Middle frontal gyrus (tissue), 1 donor: ENCODE measurements at regions not wholly inside any gene's neighbourhood (a gene's known extent, or its start where the extent isn't known, plus 50 kb on each side); places are given as distances from the start of the nearest gene placed in this dataset.

Source experiments
- DNase-seq: peaks from one replicate; pipeline ENCODE4 v3.0.0-alpha.2; 2015; ENCODE audit warnings: low spot score; ENCODE audit errors: extremely low spot score

DNA sequence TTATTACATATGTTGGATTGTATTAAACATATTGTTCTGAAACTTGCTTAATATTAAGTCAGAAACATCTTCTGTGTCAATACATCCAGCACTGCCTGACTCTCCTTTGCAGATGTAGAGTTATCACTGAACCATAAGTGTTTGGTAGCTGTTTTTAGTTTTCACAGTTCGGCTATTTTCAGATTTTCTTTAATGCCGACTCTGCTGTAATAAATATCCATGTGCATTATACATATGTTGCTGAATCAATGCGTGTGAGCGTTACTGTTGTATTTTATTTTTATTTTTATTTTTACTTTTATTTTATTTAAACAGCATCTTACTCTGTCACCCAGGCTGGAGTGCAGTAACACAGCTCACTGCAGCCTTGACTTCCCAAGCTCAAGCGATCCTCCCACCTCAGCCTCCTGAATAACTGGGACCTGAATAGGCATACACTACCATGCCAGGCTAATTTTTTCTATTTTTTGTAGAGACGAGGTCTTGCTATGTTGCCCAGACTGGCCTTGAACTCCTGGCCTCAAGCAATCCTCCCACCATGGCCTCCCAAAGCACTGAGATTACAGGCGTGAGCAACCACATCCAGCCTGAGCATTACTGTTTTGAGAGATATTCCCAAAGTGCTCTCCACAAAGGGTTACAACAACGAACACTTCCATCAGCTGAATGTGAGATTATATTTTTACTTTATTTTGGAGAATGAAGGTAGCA, 50.7 kb upstream of the NOCT start:
- DNase-seq: no peak

DNA sequence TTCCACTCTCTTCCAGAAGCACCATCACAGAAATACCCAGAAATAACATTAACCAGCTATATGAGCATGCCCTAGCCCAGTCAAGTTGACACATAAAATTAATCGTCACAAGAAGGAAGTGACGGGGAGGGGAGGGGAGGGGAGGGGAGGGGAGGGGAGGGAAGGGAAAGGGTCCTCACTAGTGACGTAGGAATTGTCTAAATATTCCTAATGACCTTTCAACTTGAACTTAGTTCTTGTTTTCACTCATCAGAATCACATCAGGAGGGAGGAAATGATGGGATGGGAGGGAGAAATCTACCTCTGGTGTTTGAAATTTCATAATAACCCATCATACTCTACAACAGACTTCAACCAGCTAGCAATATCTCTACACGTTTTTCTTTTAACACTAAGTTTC, 52.2 kb upstream of the NOCT start:
- DNase-seq: no peak

DNA sequence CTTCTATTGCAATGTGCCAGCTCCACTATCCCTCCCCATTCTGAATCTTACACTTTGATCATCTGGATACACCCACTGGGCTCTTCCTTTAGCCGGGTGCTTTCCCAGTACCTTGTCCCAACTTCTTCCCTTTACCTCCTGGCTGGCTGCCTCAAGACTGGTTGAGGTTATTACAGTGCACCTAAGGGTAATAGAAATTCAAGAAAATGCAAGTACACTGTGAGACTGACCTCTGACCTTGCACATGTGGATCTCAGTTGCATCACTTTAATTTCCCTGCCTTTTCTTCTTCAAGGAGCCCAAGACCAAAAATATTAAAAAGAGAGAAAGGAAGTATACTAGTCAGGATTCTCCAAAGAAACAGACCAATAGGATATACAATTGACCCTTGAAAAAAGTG, 53.9 kb upstream of the NOCT start:
- no peak for DNase-seq

DNA sequence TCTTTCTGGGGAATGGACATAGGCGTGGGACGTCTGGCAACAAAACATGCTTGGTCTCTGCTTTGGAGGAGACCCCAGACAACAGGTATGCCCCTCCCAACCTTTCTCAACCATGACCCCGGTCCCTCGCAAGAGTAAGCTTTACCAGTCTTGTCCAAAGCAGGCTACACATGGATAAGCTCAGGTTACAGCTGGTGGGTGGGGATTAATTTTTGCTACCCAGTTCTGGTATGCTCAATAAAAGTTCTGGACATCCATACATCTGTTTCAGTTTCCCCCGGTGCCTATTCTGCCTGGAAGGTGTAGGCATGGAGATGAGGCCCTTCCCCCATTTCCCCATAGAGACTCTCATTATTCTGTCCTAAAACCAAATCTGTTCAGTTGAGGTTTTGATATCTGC, 54.5 kb upstream of the NOCT start:
- DNase-seq: no peak

DNA sequence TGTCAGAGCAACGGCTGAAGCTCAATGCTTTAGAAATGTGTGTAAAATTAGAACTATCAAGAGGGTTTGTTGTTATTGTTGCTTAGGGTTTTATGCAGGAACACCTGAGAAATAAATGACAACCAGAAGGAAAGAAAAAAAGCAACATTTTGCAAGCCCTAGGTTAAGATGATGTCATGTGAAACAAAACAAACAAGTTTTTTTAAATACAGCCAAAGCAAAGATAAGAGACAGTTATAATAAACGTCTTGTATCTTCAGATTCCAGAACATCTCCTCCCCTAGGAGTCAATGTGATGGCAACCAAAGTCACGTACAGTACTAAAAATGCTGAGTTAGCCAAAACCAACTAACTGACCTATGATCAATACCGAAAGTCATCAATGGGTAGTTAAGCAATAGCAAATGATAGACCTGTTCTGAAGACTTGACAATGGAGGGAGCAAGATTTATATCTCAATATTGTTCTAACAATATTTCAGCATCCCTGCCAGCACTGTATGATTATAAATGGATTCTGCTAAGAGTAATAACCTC, 55.3 kb upstream of the NOCT start:
- DNase-seq: no peak

DNA sequence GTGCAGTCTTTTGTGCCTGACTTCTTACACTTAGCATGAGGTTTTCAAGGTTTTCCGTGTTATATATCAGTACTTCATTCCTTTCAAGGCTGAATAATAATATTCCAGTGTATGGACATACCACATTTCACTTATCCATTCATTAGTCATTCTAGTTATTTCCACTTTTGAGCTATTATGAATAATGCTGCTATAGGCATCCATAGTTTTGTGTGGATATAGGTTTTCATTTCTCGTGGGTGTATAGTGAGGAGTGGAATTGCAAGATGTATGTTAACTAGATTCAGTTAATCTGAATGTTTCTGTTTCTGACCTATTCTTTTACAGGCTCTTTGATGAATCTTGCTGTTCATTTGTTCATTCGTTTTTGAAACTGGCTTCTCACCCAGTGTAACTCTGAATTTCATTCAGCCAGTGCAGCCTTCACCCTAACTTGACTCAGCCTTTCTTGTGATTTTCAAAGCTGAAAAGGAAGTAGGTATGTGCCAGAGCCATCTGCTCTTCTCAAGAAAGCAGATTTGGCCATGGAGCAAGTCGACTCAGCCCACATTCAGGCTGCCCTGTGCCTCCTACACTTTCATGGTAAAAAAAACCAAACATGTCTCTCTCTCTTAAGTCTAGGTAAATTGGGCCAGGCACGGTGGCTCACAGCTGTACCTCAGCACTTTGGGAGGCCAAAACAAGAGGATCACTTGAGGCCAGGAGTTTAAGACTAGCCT, 56.3 kb upstream of the NOCT start:
- DNase-seq: peak; percentile 49

DNA sequence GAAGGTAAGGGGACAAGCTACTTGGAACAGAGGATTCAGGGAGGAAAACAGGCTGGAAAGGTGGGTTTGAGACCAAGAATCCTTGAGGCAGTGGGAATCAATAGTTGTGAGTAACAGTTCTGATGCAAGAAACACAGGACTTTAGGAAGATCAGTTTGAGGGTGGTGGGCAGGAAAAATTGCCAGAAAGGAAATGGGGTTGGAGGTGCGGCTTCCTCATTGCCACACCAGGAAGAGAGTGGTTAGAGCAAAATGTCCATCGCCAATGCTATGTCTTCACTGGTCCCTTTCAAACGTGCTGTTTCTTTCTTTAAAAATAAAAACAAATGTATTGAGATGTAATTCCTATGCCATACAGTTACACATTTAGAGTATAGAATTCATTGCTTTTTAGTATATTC, 57.1 kb upstream of the NOCT start:
- no peak for DNase-seq

DNA sequence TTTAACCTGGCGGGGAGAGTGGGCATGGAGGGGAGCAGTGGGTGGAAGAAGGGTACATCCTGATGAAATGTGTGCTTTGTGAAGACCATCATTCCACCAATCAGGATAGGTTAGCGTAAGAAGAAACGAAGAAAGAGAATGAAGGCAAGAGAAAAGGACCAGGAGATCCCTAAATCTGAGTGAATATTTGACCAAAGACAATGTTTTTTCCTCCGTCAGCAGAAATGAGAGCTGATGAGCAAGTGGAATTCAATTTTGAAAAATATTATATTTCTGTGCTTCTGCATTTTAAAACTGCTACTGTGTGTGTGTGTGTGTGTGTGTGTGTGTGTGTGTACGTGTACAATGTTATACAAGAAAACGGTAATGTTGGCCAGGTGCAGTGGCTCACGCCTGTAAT, 58.3 kb upstream of the NOCT start:
- DNase-seq: no peak

DNA sequence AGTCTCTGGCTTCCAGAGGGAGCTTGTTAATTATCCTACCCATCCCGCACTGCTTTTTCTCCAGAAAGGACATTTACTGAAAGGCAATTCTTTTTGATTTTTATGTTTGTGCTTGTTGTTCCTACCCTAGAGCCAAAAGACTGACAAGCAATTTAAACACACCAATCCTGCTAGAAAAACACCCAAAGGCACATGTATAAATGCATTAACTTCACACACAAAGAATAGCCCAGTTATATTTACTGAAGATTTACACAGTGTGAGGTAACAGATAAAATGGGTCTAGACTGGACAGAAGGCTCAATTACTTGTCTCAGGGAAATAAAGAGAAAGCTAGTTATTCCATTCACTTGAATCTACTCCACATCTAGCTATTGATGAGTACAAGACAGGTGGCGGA, 61.2 kb upstream of the NOCT start:
- DNase-seq: no peak

DNA sequence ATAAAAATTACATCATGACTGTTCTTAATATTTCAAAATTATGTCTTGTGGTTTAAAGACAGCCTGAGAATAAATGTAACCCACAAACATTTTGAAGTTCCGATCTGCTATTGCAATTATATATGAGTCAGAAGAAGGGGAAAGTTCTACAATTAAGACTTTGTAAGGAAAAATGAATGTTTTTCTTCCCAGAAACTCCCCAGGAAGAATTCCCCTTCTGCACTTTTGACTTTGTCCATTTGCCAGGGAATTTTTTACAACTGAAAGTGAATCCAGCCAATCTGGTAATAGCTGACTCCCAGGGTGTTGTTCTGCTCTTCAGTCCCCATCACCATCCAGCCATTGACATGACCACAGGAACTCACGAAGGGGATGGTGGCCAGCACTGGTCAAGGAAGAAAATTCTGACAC, 61.6 kb upstream of the NOCT start:
- DNase-seq: no peak

DNA sequence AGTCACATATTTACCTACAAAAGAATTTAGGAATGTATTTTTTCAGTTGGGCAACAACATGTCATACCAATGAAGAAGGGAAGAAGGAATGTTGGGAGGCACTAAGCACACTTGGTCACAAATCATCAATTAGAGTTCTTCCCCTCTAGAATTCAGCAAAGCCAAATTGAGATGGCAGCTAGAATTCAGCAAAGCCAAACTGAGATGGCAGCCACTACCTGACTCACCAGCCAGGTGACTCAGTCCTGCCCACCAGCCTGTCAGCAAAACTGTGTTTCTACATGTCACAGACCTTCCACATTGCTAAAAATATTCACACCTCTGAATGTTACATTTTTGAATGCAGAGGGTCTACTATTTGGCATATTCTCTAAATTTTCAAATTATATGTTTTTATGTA, 63.2 kb upstream of the NOCT start:
- no peak for DNase-seq

DNA sequence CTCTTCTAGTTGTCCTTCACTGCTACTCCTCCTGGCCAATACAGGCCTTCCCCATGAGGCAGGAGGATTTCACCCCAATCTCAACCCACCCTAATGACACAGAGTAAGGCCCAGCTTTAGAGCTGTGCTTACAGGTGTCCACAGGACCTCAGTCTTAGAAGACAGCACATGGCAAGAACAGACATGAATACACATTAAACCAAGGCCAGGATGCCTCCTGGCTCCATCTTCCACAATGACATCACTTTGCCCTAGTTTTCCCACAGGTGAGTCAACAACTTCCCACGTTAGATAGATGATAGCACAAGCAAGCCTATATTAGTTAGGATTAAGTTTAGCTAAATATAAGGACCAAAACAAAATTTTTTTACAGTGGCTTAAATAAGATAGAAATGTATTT, 63.8 kb upstream of the NOCT start:
- no peak for DNase-seq

DNA sequence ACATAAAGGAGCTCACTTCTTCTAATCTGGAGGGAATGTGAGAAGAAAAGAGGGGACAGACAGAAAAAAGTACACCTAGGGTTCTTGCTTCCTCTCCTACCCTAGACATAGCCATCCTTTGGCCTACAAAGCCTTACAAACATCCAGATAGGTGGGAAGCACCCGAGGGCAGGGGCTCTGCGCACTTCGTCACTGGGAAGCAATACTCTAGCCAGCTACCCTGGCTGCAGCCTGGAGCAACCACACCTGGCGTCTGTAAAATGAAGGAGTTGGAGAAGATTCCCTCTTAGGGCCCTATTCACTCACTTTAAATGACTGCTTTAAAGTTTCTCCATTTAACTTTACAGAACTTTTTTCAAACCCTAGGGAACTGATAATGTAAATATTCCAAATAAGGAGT, 65.7 kb upstream of the NOCT start:
- no peak for DNase-seq

DNA sequence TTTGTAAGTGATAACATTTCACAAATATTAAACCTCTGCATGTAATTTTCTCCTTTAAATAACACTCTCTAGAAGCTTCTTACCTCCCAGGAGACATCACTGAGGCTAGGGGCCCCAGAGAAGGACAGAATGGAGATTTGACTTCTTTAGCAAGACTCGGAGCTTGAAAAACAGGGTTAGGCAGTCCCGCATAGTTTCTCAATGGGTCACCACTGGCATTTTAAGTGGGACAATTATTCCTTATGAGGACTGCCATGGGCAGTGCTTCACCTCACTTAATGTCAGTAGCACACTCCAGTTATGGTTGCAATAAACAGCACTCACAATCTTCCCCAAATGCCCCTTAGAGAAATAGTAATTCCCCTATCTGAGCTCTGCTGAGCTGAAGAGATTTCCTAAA, 66.7 kb upstream of the NOCT start:
- DNase-seq: no peak

DNA sequence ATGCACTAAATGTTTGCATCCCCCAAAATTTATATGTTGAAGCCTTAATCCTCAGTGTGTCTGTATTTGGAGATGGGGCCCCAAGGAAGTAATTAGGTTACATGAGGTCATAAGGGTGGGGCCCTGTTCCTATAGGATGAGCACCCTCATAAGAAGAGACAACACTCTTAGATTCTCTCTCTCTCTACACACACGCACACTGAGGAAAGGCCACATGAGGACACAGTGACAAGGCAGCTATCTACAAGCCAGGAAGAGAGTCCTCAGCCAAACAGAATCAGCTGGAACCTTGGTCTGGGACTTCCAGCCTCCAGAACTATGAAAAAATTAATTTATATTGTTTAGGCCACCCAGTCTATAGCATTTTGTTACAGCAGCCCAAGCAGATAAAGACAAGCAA, 69.3 kb upstream of the NOCT start:
- DNase-seq: no peak

DNA sequence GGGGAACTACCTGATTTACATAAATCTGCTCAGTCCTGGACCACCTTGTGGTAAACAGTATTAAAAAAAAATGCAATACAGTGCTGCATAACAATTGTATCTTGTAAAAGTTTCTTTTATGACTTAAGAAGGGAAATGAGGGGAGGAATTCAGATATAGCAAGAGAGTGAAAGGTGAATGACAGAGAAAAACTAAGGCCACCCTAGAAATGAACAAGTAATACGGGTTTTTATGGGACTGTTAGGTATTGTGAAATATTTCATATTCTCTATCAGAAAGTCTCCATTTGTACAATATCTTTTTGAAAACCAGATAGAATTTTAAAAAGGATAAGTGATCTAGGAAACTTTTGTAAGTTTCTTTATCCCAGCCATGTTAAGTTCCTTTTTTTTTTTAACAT, 69.7 kb upstream of the NOCT start:
- no peak for DNase-seq

DNA sequence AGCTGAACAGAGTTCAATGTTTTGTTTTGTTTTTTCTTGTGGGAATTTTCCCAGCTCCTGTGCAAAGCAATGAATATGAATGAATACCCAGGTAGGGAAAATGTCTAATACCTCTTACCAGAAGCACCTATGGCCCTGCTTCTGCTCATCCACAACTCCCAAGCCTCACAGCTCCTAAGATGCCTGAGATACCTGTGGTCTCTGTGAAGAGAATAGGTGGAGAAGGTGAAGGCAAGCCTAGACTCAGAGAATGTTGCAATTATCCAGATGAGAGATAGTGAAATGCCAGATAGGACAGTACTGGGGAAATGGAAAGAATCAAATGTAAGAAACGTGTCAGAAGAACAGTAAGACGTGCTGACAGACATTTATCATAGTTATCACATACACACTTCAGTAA, 70.2 kb upstream of the NOCT start:
- no peak for DNase-seq

DNA sequence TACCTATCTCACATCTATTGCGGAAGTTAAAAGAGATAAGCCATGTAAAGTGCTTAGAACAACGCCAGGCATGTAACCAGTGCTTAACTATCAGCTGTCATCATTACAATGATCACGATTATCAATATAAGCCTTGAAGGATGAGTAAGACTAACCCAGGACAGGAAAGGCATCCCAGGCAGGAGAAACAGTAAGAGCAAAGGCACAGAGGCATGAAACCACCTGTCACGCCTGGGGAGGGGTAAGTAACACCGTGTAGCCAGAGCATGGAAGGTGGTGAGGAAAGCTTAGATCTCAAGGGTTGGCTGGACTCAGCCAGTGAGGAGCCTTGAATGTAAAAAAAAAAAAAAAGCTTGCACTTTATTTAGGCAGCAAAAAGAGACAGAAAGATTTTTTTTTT, 71.7 kb upstream of the NOCT start:
- DNase-seq: no peak

DNA sequence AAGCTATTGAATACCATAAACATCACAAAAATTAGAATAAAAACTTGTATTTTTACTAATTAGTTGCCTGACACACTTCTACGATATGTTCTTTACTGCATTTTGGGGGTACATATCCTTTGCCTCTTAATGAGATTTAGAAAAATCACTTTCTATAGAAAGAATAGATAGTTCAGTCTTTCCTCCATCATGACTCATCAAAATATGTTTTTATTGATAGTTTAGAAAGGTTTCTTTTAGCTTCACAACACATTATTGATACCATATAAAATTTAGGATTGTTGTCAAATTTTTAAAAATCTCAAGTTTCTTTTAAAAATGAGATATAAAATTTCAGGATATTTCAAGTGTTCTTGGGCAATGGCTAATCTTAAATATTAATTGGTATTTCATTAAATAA, 74.5 kb upstream of the NOCT start:
- no peak for DNase-seq

DNA sequence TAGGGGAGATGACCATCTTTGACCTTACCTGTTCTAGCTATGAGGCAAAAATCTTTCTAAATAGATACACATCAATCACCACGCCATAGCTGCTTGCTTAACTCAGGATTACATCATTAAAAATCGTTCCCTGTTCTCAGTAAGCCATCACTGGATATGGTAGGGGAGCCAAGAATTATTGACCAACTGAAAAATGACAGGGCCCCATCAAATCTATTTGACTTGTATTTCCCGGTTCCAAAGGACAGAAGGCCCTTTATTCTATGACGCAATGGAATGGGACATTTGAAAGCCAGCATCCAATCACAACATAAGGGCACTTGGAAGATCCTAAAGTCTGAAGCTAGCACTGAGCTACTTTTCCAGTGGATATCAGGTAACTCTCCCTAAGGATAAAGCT, 75.6 kb upstream of the NOCT start:
- DNase-seq: no peak

DNA sequence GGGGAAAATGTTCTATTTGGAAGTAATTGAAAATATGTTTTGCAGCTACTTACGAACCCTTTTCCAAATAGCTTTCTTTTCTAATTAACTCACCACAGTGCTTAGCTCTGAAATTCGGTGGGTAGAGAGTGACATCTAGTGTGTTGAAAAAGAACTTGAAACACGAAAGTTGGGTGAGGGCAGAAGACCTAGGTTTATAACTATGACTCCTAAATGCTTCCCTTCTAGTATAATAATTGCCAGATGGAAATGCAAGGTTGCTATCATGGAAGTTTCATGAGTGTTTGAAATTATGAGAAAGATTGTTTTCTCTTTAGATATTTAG, 77.3 kb upstream of the NOCT start:
- peak; percentile 39 for DNase-seq

DNA sequence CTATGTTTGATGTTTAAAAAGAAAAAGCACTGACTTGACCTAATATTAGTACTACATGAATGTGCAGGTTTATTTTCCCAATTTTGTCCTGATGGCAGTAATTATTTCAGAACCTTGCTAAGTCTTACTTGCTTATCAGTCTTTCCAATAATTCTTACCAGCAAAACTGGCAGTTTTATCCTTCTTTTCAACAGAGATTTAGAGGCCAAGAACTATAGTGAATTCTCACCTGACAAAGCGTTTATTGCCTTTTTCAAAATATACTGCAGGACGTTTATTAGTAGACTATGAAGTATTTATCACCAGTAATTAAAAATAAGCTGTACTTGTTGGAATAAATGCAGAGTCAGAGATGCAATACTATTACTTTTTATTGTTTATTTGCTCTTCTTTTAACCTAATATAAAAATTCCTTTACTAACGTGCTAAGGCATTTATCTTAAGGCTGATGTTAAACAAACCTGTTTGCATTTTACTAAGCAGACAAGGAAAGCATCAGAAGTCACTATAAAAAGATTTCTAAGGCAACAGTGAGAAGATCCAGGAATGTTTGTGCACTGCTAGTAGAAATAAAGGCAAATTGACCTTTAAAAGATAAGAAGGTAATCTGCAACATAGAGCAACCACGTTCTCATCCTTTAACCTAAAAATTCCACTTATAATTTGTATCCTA, 80.3 kb upstream of the NOCT start:
- DNase-seq: no peak

DNA sequence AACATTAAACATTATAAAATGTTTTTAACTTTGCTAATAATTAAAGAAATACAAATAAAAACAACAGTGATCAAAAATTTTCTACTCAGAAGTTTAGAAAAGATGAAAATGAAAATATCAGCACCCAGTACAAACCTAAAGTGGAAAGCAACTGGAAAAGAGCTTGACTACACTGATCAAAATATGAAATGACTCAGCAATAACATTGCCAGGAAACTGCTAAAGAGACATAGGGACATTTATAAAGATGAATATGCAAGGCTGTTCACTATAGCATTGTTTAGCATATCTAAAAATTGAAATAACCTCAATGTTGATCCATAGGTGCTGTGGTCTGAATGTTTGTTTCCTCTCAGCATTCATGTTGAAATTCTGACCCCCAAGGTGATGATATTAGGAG, 88.5 kb upstream of the NOCT start:
- DNase-seq: no peak
